ENCODE measurements at regions not wholly inside any gene's neighbourhood (a gene's known extent, or its start where the extent isn't known, plus 50 kb on each side); places are given as distances from the start of the nearest gene placed in this dataset.

- TF ChIP-seq, protein P1, sequence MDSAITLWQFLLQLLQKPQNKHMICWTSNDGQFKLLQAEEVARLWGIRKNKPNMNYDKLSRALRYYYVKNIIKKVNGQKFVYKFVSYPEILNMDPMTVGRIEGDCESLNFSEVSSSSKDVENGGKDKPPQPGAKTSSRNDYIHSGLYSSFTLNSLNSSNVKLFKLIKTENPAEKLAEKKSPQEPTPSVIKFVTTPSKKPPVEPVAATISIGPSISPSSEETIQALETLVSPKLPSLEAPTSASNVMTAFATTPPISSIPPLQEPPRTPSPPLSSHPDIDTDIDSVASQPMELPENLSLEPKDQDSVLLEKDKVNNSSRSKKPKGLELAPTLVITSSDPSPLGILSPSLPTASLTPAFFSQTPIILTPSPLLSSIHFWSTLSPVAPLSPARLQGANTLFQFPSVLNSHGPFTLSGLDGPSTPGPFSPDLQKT (IDR thresholded peaks at IDR 0.05; ENCODE audit: borderline replicate concordance, low read depth, low read length): no peak
- TF ChIP-seq CTCF (tag by site-specific recombination; IDR thresholded peaks at IDR 0.05): no peak
- TF ChIP-seq ZNF37A (tag by site-specific recombination; IDR thresholded peaks at IDR 0.05): no peak
- TF ChIP-seq ZNF558 (tag by site-specific recombination; IDR thresholded peaks at IDR 0.05): no peak
- no peak for TF ChIP-seq IKZF3 (tag by site-specific recombination; IDR thresholded peaks at IDR 0.05)
- TF ChIP-seq ZNF416 (tag by site-specific recombination; IDR thresholded peaks at IDR 0.05): no peak
- TF ChIP-seq PBX3 (CRISPR knock-in tag; IDR thresholded peaks at IDR 0.05): no peak
- TF ChIP-seq ZNF510 (tag by site-specific recombination; IDR thresholded peaks at IDR 0.05; ENCODE audit: insufficient replicate concordance): no peak
- TF ChIP-seq ZBTB20 (tag by site-specific recombination; IDR thresholded peaks at IDR 0.05): no peak
Measured at GRCh38 chr2:136255648-136256461, 137.9 kb upstream of the CXCR4 start.
